HG03095 (cell line): ENCODE measurements at regions not wholly inside any gene's neighbourhood (a gene's known extent, or its start where the extent isn't known, plus 50 kb on each side); places are given as distances from the start of the nearest gene placed in this dataset.

ENCODE experiments used
- ATAC-seq: cut with Tn5 transposase; IDR thresholded peaks from one replicate; pipeline ENCODE4 v1.9.1; 2021; ENCODE audit warnings: moderate library complexity; ENCODE audit not compliant: unreplicated experiment

DNA sequence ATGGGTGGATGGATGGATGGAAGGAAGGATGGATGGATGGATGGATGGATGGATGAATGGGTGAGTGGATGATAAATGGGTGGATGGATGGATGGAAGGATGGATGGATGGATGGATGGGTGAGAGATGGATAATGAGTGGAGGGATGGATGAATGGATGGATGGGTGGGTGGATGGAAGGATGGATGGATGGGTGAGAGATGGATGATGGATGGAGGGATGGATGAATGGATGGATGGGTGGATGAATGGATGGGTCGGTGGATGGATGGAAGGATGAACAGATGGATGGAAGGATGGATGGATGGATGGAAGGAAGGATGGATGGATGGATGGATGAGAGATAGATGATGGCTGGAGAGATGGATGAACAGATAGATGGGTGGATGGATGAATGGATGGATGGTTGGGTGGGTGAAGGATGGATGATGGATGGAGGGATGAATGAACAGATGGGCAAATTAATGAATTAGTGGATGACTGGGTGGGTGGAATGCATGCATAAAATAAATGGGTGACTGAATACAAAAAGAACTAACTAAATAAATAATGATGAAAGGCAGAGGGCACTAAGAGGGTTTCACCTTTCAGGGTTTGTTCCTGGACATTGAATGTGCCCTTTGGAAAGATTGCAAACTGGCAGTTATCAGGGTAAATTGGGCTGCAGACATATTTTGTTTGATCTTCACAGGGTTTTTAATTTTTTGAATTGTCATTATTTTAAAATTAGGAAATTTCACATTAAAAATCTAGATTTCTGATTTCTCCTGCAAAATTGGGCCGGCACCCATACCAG, 50.9 kb upstream of the PTPN1 start:
- no peak for ATAC-seq

DNA sequence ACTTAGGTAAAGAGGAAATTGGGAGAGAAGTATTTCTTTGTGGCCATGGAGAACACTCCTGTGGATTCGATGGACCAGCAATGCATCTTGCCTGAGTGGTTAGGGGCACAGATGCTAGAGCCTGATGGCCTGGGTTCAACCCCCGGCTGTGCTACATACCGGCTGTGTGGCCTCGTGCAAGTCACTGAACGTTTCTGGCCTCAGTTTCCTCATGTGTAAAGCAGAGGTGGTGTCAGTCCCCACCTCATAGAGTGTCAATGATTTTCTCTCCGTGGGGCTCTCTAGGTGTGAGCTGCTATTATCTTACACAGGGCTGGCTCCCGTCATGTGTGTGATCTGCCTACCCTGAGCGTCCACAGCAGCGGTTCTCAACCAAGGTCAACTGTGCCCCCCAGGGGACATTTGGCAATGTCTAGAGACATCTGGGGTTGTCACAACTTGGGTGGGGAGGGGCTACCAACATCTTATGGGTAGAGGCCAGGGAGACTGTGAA, 50.0 kb upstream of the PTPN1 start:
- ATAC-seq, result no peak
